ENCODE measurements at regions not wholly inside any gene's neighbourhood (a gene's known extent, or its start where the extent isn't known, plus 50 kb on each side); places are given as distances from the start of the nearest gene placed in this dataset.

- Histone ChIP-seq H3K9me3 (ENCODE audit: control insufficient read depth, low read length) (no peaks in the 10 kb centered on the region), H3K79me2 (no peaks in the 10 kb centered on the region), H3K4me2 (ENCODE audit: low read length) (no peak overlapping the region), H3K27ac (no peak overlapping the region), H3K4me1 (no peaks in the 10 kb centered on the region), H2AFZ (no peak overlapping the region), H3K27me3 (ENCODE audit: control insufficient read depth, insufficient read depth, low read length) (no peaks in the 10 kb centered on the region), H3K9ac (no peak overlapping the region), H3K4me3 (ENCODE audit: low read depth, low read length) (no peak overlapping the region), H3K36me3 (ENCODE audit: control insufficient read depth, insufficient read depth, low read length) (no peaks in the 10 kb centered on the region)
- no peak for TF ChIP-seq CTCF (IDR thresholded peaks at IDR 0.05)
Observed at GRCh38 chr9:1962122-1962521, 53.0 kb upstream of the SMARCA2 start.

GRCh38 chr9:1962588-1963106 lies 52.5 kb upstream of the SMARCA2 start:
- Histone ChIP-seq H3K27ac (no peak overlapping the region), H3K4me3 (ENCODE audit: low read depth, low read length) (no peak overlapping the region), H3K27me3 (ENCODE audit: control insufficient read depth, insufficient read depth, low read length) (no peaks in the 10 kb centered on the region), H3K9ac (no peak overlapping the region), H3K4me1 (no peaks in the 10 kb centered on the region), H2AFZ (no peak overlapping the region), H3K9me3 (ENCODE audit: control insufficient read depth, low read length) (no peaks in the 10 kb centered on the region), H3K79me2 (no peaks in the 10 kb centered on the region), H3K4me2 (ENCODE audit: low read length) (no peak overlapping the region), H3K36me3 (ENCODE audit: control insufficient read depth, insufficient read depth, low read length) (no peaks in the 10 kb centered on the region)
- no peak for TF ChIP-seq CTCF (IDR thresholded peaks at IDR 0.05)

- H3K4me3 ChIP-seq (ENCODE audit: low read depth, low read length) = no peak overlapping the region
- H3K4me2 ChIP-seq (ENCODE audit: low read length) = no peak overlapping the region
- no peak overlapping the region for H3K27ac ChIP-seq
- H3K36me3 ChIP-seq (ENCODE audit: control insufficient read depth, insufficient read depth, low read length) = no peaks in the 10 kb centered on the region
- TF ChIP-seq CTCF (IDR thresholded peaks at IDR 0.05) = no peak
- no peaks in the 10 kb centered on the region for H3K79me2 ChIP-seq
- no peaks in the 10 kb centered on the region for H3K27me3 ChIP-seq (ENCODE audit: control insufficient read depth, insufficient read depth, low read length)
- no peaks in the 10 kb centered on the region for H3K4me1 ChIP-seq
- H2AFZ ChIP-seq = no peak overlapping the region
- no peaks in the 10 kb centered on the region for H3K9me3 ChIP-seq (ENCODE audit: control insufficient read depth, low read length)
- H3K9ac ChIP-seq = no peak overlapping the region
Observed at GRCh38 chr9:1964093-1964492, 51.1 kb upstream of the SMARCA2 start.

All from parathyroid adenoma (tissue), 2 donors.